H1 (cell line): ENCODE measurements at regions not wholly inside any gene's neighbourhood (a gene's known extent, or its start where the extent isn't known, plus 50 kb on each side); places are given as distances from the start of the nearest gene placed in this dataset.

Source experiments
- CTCF ChIP-seq, 3 experiments: IDR thresholded peaks; 1 replicate in 2 of 3; 2 replicates in 1 of 3; pipeline versions ENCODE4 v1.5.1 to v1.6.1; 2011; ENCODE audit warnings: low read length in 3 of 3, mild to moderate bottlenecking in 3 of 3, inconsistent platforms in 2 of 3, low read depth in 1 of 3, moderate library complexity in 1 of 3; ENCODE audit not compliant: insufficient read depth in 1 of 3; ENCODE audit errors: control extremely low read depth in 1 of 3
- GTF2F1 ChIP-seq: IDR thresholded peaks from 2 replicates; pipeline ENCODE4 v1.6.1; 2012; ENCODE audit warnings: low read depth, low read length, improper control_type of control experiment, borderline replicate concordance
- JUN ChIP-seq: IDR thresholded peaks from 2 replicates; pipeline ENCODE4 v1.6.1; 2011; ENCODE audit warnings: low read depth, mild to moderate bottlenecking, improper control_type of control experiment, low read length
- POLR2A ChIP-seq, 2 experiments: IDR thresholded peaks; 1 replicate in 1 of 2; 2 replicates in 1 of 2; pipeline ENCODE4 v1.6.1; 2011; ENCODE audit warnings: low read depth in 2 of 2, low read length in 2 of 2, mild to moderate bottlenecking in 2 of 2; ENCODE audit errors: control extremely low read depth in 1 of 2
- POLR2AphosphoS5 ChIP-seq: IDR thresholded peaks from 2 replicates; pipeline ENCODE4 v1.6.1; 2011; ENCODE audit warnings: low read depth, low read length
- RBBP5 ChIP-seq: IDR thresholded peaks from 2 replicates; pipeline ENCODE4 v1.7.1; 2012; ENCODE audit warnings: low read depth, mild to moderate bottlenecking, inconsistent platforms, low read length, moderate library complexity, borderline replicate concordance
- SIN3A ChIP-seq, 2 experiments: IDR thresholded peaks in 1 of 2; conservative IDR thresholded peaks in 1 of 2; 2 replicates each; pipeline ENCODE4 v1.6.1; 2011 to 2012; ENCODE audit warnings: low read length in 2 of 2, improper control_type of control experiment in 1 of 2, low read depth in 1 of 2, mild to moderate bottlenecking in 1 of 2
- TBP ChIP-seq: IDR thresholded peaks from 2 replicates; pipeline ENCODE4 v1.6.1; 2011; ENCODE audit warnings: low read depth, low read length, improper control_type of control experiment
- TF ChIP-seq, protein P1 (sequence below): IDR thresholded peaks from 2 replicates; pipeline ENCODE4 v1.6.1; 2012; ENCODE audit warnings: low read length, inconsistent platforms

DNA sequence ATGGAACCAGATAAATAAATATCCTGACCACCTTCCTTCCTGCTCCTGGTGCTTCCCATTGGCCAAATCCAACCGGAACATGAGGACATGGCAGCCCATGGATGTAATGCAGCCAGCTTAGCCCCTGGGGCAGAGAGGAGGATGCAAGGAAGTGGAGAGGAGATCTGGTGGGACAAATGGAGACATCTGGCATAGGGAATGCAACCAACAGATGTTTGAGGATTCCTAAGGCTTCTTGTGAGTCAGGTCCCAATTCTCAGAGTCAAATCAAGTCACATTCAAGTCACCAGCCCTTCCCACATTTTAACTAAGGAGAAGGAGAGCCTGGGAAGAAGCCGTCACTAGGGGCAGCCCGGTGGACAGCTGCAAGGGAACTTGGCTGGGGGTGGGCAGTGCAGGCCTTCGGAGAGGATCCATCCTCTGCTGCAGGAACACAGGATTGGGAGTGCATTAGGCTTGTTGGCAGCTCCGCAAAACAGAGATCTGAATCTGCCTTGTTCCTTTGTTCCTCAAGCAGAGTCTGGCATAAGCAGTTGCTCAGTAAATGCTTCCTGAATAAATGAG lies 62.8 kb upstream of the HS3ST2 start:
- TF ChIP-seq POLR2AphosphoS5 (no peak), JUN (no peak), CTCF (IDR thresholded peaks at IDR 0.05; ENCODE audit: control extremely low read depth in 1 of 3, insufficient read depth in 1 of 3, low read depth in 1 of 3, low read length in 3 of 3) (peak in 1 of 3 experiments; percentile 15; a peak in 1 of 4 replicates), POLR2A (IDR thresholded peaks at IDR 0.05; ENCODE audit: control extremely low read depth in 1 of 2, low read depth in 2 of 2, low read length in 2 of 2) (no peak), TBP (no peak), SIN3A (conservative IDR thresholded peaks at IDR 0.05 in 1 of 2, IDR thresholded peaks at IDR 0.05 in 1 of 2; ENCODE audit: low read depth in 1 of 2, low read length in 2 of 2) (no peak), GTF2F1 (no peak), RBBP5 (no peak)
- TF ChIP-seq, protein P1, sequence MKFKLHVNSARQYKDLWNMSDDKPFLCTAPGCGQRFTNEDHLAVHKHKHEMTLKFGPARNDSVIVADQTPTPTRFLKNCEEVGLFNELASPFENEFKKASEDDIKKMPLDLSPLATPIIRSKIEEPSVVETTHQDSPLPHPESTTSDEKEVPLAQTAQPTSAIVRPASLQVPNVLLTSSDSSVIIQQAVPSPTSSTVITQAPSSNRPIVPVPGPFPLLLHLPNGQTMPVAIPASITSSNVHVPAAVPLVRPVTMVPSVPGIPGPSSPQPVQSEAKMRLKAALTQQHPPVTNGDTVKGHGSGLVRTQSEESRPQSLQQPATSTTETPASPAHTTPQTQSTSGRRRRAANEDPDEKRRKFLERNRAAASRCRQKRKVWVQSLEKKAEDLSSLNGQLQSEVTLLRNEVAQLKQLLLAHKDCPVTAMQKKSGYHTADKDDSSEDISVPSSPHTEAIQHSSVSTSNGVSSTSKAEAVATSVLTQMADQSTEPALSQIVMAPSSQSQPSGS: no peak
